GM08714 (cell line): ENCODE measurements at regions not wholly inside any gene's neighbourhood (a gene's known extent, or its start where the extent isn't known, plus 50 kb on each side); places are given as distances from the start of the nearest gene placed in this dataset.

Experiments used
- H3K4me3 ChIP-seq: fragments of 200-500 bp; sonication (Bioruptor generic); 2 replicates; pipeline ENCODE4 v1.5.1; 2014; ENCODE audit warnings: mild to moderate bottlenecking, low read length, inconsistent platforms
- ZNF274 ChIP-seq: IDR thresholded peaks from 2 replicates; pipeline ENCODE4 v1.6.1; 2012; ENCODE audit warnings: mild to moderate bottlenecking, low read depth, low read length

GRCh38 chr15:75145027-75145841, 56.4 kb upstream of the C15orf39 start:
- TF ChIP-seq ZNF274 = no peak
- no peak overlapping the region for H3K4me3 ChIP-seq

DNA sequence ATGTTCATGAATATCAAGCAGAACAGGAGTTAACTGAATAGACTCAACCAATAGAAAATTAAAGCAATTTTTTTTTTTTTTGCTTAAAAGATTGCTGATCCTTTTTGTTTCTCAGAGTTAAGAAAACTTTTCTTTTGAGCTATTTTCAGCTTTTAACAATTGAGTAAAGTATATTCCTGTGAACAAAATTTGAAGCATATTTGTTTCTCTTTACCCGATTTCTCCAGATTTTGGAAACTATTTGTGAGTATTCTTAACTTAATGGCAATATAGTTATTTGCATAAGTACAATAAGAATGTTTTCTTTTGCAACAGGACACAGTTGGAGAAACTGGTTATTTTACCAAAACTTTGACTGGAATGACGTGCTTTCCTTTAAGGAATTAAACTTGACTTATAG, 53.4 kb upstream of the C15orf39 start:
- H3K4me3 ChIP-seq = no peak overlapping the region
- TF ChIP-seq ZNF274 = no peak

DNA sequence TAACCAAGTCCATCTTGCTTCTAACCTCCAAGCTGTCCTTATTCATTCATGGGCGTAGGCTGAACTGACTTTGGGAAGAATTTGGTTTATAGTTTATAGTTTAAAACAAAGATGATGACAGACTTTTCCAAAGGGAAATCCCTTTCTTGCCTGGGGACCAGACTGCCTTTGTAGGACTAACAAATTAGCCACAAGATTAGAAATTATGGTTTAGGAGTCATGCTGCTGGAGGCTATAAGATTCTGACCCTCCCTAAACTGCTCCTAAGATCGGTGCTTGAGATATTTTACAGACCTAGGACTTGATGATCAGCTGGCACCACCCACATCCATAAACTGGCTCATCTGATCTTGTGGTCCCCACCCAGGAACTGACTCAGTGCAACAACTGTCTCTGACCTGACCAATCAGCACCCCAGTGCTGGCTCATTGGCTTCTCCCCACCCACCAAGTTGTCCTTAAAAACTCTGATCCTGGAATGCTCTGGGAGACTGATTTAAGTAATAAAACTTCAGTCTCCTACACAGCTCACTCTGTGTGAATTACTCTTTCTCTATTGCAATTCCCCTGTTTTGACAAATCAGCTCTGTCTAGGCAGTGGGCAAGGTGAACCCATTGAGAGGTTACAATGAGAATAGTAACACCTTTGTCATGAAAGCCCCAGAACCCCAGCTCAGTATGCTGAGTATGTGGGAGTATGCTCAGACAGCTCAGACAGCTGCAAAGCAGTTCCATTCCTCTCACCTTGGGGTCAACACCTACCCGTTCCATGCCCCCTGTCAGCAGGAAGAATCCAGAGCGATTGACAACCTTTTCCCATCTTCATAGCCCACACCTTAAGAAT, 51.6 kb upstream of the C15orf39 start:
- no peak for TF ChIP-seq ZNF274
- no peak overlapping the region for H3K4me3 ChIP-seq

DNA sequence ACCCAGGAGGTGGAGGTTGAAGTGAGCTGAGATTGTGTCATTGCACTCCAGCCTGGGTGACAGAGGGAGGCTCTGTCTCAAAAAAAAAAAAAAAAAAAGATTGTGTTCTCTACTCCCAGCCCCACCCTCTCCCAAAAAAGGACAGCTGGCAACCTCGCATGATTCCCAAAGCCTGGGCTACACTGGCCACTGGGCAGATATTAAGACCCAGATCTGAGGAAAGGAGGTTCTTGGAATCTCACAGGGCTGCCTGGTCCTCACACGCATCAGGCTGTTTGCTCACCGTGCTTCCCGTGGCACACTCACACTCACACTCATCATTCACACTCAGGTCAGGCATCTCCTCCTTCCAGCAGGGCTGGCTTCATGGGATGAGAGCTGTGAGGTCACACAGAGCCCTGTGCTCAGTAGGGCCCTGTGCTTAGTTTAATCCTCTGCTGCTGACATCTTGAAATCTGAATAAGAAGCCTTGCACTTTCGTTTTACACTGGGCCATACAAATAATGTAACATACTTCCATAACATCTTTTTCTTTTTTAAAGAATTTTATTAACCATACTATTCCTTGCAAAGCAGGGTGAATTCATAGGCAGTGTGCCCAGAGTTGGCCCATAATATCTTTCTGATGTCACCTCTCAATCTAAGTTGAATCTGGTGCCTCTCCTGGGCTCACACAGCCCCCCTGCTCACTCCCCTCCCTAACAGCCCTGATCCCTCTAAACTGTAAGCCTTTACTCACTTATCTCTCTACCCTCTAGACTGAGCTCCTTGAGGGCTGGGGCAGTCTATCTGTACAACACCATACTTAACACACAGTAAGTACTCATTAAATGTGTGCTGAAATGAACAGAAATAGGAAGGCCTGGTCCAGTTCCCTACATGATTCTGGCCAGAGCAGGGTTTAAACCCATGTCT, 50.2 kb upstream of the C15orf39 start:
- TF ChIP-seq ZNF274 = no peak
- no peak overlapping the region for H3K4me3 ChIP-seq
